Upper lobe of right lung (tissue), 1 donor: ENCODE measurements at regions not wholly inside any gene's neighbourhood (a gene's known extent, or its start where the extent isn't known, plus 50 kb on each side); places are given as distances from the start of the nearest gene placed in this dataset.

Experiments used
- ATAC-seq: fragments of 200-7000 bp; cut with Tn5 transposase; one replicate; pipeline ENCODE4 v1.9.1; 2020; ENCODE audit warnings: mild to moderate bottlenecking, moderate library complexity
- DNase-seq: peaks from one replicate; pipeline ENCODE4 v3.0.0-alpha.2; 2020
- H3K27ac ChIP-seq: fragments of 200-600 bp; one replicate; pipeline ENCODE4 v1.8.0; 2022
- H3K27me3 ChIP-seq: fragments of 200-600 bp; one replicate; pipeline ENCODE4 v1.8.0; 2022; ENCODE audit warnings: mild to moderate bottlenecking
- H3K36me3 ChIP-seq: fragments of 200-600 bp; one replicate; pipeline ENCODE4 v1.8.0; 2022
- H3K4me1 ChIP-seq: fragments of 200-600 bp; one replicate; pipeline ENCODE4 v1.8.0; 2022
- H3K4me3 ChIP-seq: fragments of 200-600 bp; one replicate; pipeline ENCODE4 v1.8.0; 2022; ENCODE audit warnings: mild to moderate bottlenecking
- H3K9me3 ChIP-seq: fragments of 200-600 bp; one replicate; pipeline ENCODE4 v1.8.0; 2022
- intact Hi-C: fragments of 100-400 bp; cut with DNase I; formaldehyde crosslinking; loops from one replicate; pipeline ENCODE4 v1.11.0; 2022
- TF ChIP-seq, protein P1 (sequence below): fragments of 200-600 bp; IDR thresholded peaks from one replicate; pipeline ENCODE4 v1.8.0; 2022; ENCODE audit warnings: antibody characterized with exemption
- donor health status: DM: no; HTN: yes; CAD: no; lungs with severe emphysema.

DNA sequence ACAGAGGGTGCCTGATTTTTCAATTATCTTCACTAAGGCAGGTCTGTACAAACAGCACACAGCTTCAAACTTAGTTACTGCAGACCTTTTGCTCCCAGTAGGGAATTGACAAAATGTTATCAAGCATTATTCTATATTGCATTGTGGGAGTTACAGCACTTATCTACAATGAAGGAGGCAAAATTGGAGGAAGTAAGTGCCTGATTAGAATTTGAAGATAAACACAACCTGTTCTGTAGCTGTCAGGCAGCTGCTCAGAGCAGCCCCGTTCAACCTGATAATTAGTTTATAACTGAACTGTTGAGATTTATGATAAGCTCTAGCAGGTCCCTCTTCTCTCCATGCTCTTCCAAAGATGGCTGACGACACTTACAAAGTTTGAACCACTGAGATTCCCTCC, 364.4 kb upstream of the CYRIA start:
- ATAC-seq = no peak
- intact Hi-C loops = no loop called here
- Histone ChIP-seq H3K36me3 (no peaks in the 10 kb centered on the region), H3K27ac (no peak overlapping the region), H3K9me3 (no peaks in the 10 kb centered on the region), H3K27me3 (no peaks in the 10 kb centered on the region), H3K4me1 (no peaks in the 10 kb centered on the region), H3K4me3 (no peak overlapping the region)
- no peak for DNase-seq
- TF ChIP-seq, protein P1, sequence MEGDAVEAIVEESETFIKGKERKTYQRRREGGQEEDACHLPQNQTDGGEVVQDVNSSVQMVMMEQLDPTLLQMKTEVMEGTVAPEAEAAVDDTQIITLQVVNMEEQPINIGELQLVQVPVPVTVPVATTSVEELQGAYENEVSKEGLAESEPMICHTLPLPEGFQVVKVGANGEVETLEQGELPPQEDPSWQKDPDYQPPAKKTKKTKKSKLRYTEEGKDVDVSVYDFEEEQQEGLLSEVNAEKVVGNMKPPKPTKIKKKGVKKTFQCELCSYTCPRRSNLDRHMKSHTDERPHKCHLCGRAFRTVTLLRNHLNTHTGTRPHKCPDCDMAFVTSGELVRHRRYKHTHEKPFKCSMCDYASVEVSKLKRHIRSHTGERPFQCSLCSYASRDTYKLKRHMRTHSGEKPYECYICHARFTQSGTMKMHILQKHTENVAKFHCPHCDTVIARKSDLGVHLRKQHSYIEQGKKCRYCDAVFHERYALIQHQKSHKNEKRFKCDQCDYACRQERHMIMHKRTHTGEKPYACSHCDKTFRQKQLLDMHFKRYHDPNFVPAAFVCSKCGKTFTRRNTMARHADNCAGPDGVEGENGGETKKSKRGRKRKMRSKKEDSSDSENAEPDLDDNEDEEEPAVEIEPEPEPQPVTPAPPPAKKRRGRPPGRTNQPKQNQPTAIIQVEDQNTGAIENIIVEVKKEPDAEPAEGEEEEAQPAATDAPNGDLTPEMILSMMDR = no peak

DNA sequence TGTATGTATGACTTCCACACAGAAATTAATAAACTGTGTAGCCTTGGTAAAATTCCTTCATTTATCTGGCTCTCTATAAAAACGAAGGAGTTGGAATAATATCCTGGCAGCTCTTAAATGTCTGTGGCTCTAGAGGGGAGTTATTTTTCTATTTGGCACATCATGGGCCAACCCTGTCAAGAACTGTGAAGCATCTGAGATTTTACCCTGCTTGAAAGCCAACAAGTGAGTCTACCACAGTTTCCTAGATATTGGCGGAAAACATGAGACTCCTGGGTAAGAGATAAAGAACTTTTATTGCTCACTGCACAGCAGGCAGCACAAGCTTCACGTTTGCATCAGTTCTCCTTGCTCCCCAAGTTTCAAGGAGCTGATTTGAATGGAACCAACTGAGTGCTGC, 346.7 kb upstream of the CYRIA start:
- no peak for DNase-seq
- Histone ChIP-seq H3K9me3 (no peaks in the 10 kb centered on the region), H3K4me3 (no peak overlapping the region), H3K27me3 (no peaks in the 10 kb centered on the region), H3K27ac (no peak overlapping the region), H3K4me1 (no peaks in the 10 kb centered on the region), H3K36me3 (no peaks in the 10 kb centered on the region)
- intact Hi-C loops = no loop called here
- no peak for ATAC-seq
- TF ChIP-seq, protein P1 = no peak

DNA sequence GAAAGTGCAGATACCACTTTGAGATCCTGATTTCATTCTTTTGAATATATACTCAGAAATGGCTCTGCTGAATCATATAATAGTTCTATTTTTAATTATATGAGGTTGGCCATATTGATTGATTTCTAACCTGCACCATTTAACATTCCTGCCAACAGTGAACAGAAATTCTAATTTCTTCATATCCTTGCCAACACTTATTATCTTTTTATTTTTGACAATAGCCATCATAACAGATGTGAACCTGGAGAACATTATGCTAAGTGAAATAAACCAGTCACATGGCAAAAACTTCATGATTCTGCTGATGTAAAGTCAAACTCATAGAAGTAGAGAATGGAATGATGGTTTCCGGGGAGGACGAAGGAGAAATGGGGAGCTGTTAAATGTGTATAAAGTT, 344.5 kb upstream of the CYRIA start:
- Histone ChIP-seq H3K36me3 (no peaks in the 10 kb centered on the region), H3K4me1 (no peaks in the 10 kb centered on the region), H3K9me3 (no peaks in the 10 kb centered on the region), H3K4me3 (no peak overlapping the region), H3K27ac (no peak overlapping the region), H3K27me3 (no peaks in the 10 kb centered on the region)
- TF ChIP-seq, protein P1 = no peak
- intact Hi-C loops = no loop called here
- DNase-seq = no peak
- no peak for ATAC-seq

DNA sequence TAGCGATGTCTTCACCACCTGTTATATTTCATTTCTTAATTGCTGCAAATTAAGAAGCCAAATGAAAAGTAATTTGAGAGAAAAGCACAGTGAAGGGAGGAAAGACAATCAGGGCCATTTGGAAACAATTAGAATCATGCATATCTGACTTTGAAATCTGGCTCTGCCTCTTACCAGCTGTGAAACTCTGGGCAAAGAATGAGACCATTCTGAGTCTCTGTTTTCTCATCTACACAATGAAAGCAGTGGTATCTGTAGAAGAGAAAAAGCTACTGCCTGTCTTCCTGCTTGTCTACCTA, 334.5 kb upstream of the CYRIA start:
- DNase-seq = no peak
- no peak overlapping the region for H3K4me3 ChIP-seq
- no peaks in the 10 kb centered on the region for H3K36me3 ChIP-seq
- no peaks in the 10 kb centered on the region for H3K4me1 ChIP-seq
- no peak for ATAC-seq
- no peak overlapping the region for H3K27ac ChIP-seq
- H3K27me3 ChIP-seq = no peaks in the 10 kb centered on the region
- intact Hi-C loops = no loop called here
- no peaks in the 10 kb centered on the region for H3K9me3 ChIP-seq
- TF ChIP-seq, protein P1 = no peak

DNA sequence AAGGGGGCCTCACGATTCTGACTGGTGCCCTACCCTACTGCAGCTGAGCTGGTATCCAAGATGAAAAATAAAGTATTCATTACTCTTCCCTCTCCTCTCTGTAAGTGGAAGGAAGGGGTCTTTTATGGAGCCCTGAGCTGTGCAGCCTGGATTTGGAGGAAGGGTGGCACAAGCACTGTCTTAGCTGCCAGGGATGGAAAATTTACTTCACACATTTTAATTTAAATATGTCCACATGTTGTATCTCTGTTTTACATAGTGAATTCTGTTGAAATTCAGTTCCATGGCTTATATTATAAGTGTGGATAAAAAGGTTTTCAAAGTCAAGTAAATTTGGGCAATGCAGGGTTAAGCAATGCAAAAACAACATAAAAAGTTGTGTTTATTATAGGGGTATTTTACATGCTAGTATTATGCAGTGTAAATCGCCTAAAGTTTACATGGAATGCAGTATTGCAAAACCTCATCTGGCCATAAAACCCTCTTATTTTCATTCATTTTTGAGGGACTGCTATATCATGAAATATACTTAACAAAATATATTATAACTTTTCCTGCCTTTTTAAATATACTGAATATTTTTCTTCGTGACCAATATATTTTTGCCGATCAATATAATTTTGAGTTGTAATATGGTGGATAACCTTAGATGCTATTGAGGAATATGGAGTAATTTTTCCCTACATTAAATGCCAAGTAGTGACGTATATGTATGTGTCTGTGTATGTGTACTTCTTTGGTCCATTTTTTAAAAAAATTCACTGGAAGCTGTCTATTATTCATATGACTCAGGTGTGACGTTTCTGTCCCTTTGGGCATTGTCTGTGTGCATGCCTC, 333.9 kb upstream of the CYRIA start:
- H3K9me3 ChIP-seq = no peaks in the 10 kb centered on the region
- TF ChIP-seq, protein P1 = no peak
- intact Hi-C loops = no loop called here
- no peaks in the 10 kb centered on the region for H3K4me1 ChIP-seq
- H3K27me3 ChIP-seq = no peaks in the 10 kb centered on the region
- H3K27ac ChIP-seq = no peak overlapping the region
- no peaks in the 10 kb centered on the region for H3K36me3 ChIP-seq
- no peak for DNase-seq
- ATAC-seq = no peak
- no peak overlapping the region for H3K4me3 ChIP-seq

DNA sequence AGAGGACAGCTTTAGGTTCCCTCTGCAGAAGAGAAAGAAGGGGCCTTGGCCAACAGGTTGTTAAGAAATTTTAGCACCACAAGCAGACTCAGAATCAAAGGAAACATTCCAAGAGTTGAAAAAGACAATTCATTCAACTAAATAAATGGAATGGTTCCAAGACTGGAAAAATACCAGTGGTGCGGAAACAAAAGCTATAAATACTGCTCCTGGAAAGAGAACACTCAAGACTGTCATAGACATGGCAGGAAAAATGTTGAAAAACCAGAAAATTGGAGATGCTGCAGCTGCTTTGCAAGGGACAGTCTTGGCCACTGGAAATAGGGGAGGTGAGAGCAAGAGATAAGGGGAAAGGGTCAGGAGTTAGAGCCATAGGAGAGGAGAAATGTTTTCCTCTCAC, 312.7 kb upstream of the CYRIA start:
- Histone ChIP-seq H3K27me3 (no peaks in the 10 kb centered on the region), H3K27ac (no peak overlapping the region), H3K9me3 (no peaks in the 10 kb centered on the region), H3K4me1 (no peaks in the 10 kb centered on the region), H3K36me3 (no peaks in the 10 kb centered on the region), H3K4me3 (no peak overlapping the region)
- no peak for DNase-seq
- intact Hi-C loops = no loop called here
- ATAC-seq = no peak
- TF ChIP-seq, protein P1 = no peak
